ENCODE measurements at regions not wholly inside any gene's neighbourhood (a gene's known extent, or its start where the extent isn't known, plus 50 kb on each side); places are given as distances from the start of the nearest gene placed in this dataset.

DNA sequence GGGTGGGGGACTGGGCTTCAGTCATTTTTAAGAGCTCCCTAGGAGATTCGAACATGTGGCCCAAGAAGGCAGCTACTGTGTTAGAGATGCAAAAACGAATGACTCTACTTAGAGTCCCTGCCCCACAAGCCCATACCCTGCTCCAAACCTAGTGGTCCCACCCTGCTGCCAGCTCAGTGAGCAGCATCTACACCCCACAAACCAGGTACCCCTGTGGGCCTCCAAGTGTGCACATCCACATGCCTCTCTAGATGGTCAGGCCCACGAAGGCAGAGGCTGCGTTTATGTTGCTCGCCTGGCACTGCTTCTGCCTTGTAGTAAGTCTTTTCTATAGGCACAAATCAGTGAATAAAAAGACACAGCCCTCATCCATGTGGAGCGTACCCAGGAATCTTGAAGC, 112.6 kb downstream of the PDCL3 start:
- no peaks in the 10 kb centered on the region for H3K36me3 ChIP-seq (ENCODE audit: insufficient read depth, low read length)
- CTCF ChIA-PET: no interaction called here
- POLR2A ChIA-PET: no interaction called here
- no peaks in the 10 kb centered on the region for H3K27me3 ChIP-seq (ENCODE audit: control insufficient read depth in 1 of 2, insufficient read depth in 2 of 2, low read length in 2 of 2)
- ATAC-seq (ENCODE audit: poor library complexity) (no peak), DNase-seq (no peak)
- intact Hi-C loops (cut with DNase I, micrococcal nuclease): no loop called here
- peaks cover 6% of the 10 kb centered on the region for H3K4me1 ChIP-seq (ENCODE audit: insufficient read depth, low read length)
- no peaks in the 10 kb centered on the region for H3K9me3 Mint-ChIP-seq
- H3K4me1 Mint-ChIP-seq (ENCODE audit: low read depth): peaks cover 9% of the 10 kb centered on the region
- no peak overlapping the region for H3K4me3 ChIP-seq (ENCODE audit: low read length)
- H3K27me3 Mint-ChIP-seq: no peaks in the 10 kb centered on the region
- no peaks in the 10 kb centered on the region for H3K9me3 ChIP-seq (ENCODE audit: control insufficient read depth in 1 of 2, insufficient read depth in 1 of 2, low read length in 2 of 2)
- no peak for TF ChIP-seq CTCF (IDR thresholded peaks at IDR 0.05)
- no peak overlapping the region for H3K4me3 Mint-ChIP-seq
- no peak overlapping the region for H3K27ac ChIP-seq (ENCODE audit: low read depth in 1 of 2, low read length in 2 of 2)
- H3K27ac Mint-ChIP-seq: no peak overlapping the region
- H3K36me3 Mint-ChIP-seq (ENCODE audit: low read depth): no peaks in the 10 kb centered on the region

- H3K27me3 Mint-ChIP-seq: no peaks in the 10 kb centered on the region
- POLR2A ChIA-PET: no interaction called here
- H3K27ac Mint-ChIP-seq: no peak overlapping the region
Measured at GRCh38 chr2:100675855-100676254, 113.1 kb downstream of the PDCL3 start.

DNA sequence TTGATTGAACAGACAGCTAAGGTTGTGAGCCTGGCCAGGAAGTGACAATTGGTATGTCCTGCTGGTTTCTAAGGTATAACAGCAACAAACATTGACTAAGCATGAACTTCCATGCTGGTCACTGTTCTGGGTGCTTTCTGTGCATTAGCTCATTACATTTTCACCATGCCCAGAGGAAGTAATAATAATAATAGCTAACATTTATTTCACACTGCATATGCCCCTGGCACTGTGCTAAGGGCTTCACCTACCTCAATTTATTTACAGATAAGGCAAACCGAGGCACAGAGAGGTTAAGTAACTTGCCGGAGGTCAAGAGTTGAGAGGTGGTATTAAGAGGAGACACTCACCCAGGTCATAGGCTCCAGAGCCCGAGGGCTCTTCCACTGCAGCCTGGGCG, 113.6 kb downstream of the PDCL3 start:
- H3K9me3 ChIP-seq (ENCODE audit: control insufficient read depth in 1 of 2, insufficient read depth in 1 of 2, low read length in 2 of 2): no peaks in the 10 kb centered on the region
- peaks cover 10% of the 10 kb centered on the region for H3K4me1 ChIP-seq (ENCODE audit: insufficient read depth, low read length)
- Mint-ChIP-seq H3K4me1 (ENCODE audit: low read depth) (peaks cover 12% of the 10 kb centered on the region), H3K36me3 (ENCODE audit: low read depth) (no peaks in the 10 kb centered on the region), H3K9me3 (no peaks in the 10 kb centered on the region), H3K4me3 (no peak overlapping the region), H3K27me3 (no peaks in the 10 kb centered on the region), H3K27ac (no peak overlapping the region)
- H3K4me3 ChIP-seq (ENCODE audit: low read length): no peak overlapping the region
- no peak for TF ChIP-seq CTCF (IDR thresholded peaks at IDR 0.05)
- ChIA-PET POLR2A (no interaction called here), CTCF (no interaction called here)
- H3K36me3 ChIP-seq (ENCODE audit: insufficient read depth, low read length): no peaks in the 10 kb centered on the region
- intact Hi-C loops (cut with DNase I, micrococcal nuclease): no loop called here
- H3K27ac ChIP-seq (ENCODE audit: low read depth in 1 of 2, low read length in 2 of 2): no peak overlapping the region
- ATAC-seq (ENCODE audit: poor library complexity) (no peak), DNase-seq (no peak)
- no peaks in the 10 kb centered on the region for H3K27me3 ChIP-seq (ENCODE audit: control insufficient read depth in 1 of 2, insufficient read depth in 2 of 2, low read length in 2 of 2)

More at GRCh38 chr2:100675855-100676254, 113.1 kb downstream of the PDCL3 start:
- no peaks in the 10 kb centered on the region for H3K36me3 ChIP-seq (ENCODE audit: insufficient read depth, low read length)
- TF ChIP-seq CTCF (IDR thresholded peaks at IDR 0.05): no peak
- Mint-ChIP-seq H3K4me1 (ENCODE audit: low read depth) (peaks cover 12% of the 10 kb centered on the region), H3K9me3 (no peaks in the 10 kb centered on the region), H3K4me3 (no peak overlapping the region), H3K36me3 (ENCODE audit: low read depth) (no peaks in the 10 kb centered on the region)
- ATAC-seq (ENCODE audit: poor library complexity) (no peak), DNase-seq (no peak)
- intact Hi-C loops (cut with DNase I, micrococcal nuclease): no loop called here
- CTCF ChIA-PET: no interaction called here
- no peaks in the 10 kb centered on the region for H3K27me3 ChIP-seq (ENCODE audit: control insufficient read depth in 1 of 2, insufficient read depth in 2 of 2, low read length in 2 of 2)
- H3K9me3 ChIP-seq (ENCODE audit: control insufficient read depth in 1 of 2, insufficient read depth in 1 of 2, low read length in 2 of 2): no peaks in the 10 kb centered on the region
- H3K4me1 ChIP-seq (ENCODE audit: insufficient read depth, low read length): peaks cover 10% of the 10 kb centered on the region
- no peak overlapping the region for H3K4me3 ChIP-seq (ENCODE audit: low read length)
- H3K27ac ChIP-seq (ENCODE audit: low read depth in 1 of 2, low read length in 2 of 2): no peak overlapping the region
